ENCODE measurements at regions not wholly inside any gene's neighbourhood (a gene's known extent, or its start where the extent isn't known, plus 50 kb on each side); places are given as distances from the start of the nearest gene placed in this dataset.

GRCh38 chr5:72695659-72696058, 120.8 kb upstream of the TNPO1 start:
- Histone ChIP-seq H3K18ac (ENCODE audit: insufficient read length, low read depth, low read length) (no peak overlapping the region), H2AFZ (ENCODE audit: low read length) (no peak overlapping the region), H3K27ac (ENCODE audit: insufficient read length, low read depth, low read length) (no peak overlapping the region), H3K4me1 (ENCODE audit: insufficient read depth, low read length) (no peaks in the 10 kb centered on the region), H3T11ph (ENCODE audit: low read length) (no peak overlapping the region), H3K9ac (ENCODE audit: extremely low read depth, insufficient read length, low read length) (no peak overlapping the region), H3K4me2 (ENCODE audit: insufficient read depth, insufficient read length, low read length) (no peak overlapping the region), H3K14ac (ENCODE audit: insufficient read depth, low read length) (no peak overlapping the region), H3K23ac (ENCODE audit: insufficient read length, low read depth, low read length) (no peak overlapping the region), H3K23me2 (ENCODE audit: insufficient read length, low read depth, low read length, poor library complexity, severe bottlenecking) (no peaks in the 10 kb centered on the region), H4K8ac (replicated peaks; ENCODE audit: insufficient read length, low read depth, low read length) (no peak overlapping the region), H3K9me3 (ENCODE audit: control insufficient read depth, low read depth, low read length) (no peaks in the 10 kb centered on the region), H4K5ac (ENCODE audit: insufficient read length, low read depth, low read length) (no peak overlapping the region), H2BK5ac (ENCODE audit: insufficient read length, low read length) (no peak overlapping the region), H4K91ac (ENCODE audit: insufficient read length, low read depth, low read length) (no peak overlapping the region), H2BK120ac (ENCODE audit: low read depth, low read length, poor library complexity, severe bottlenecking) (no peak overlapping the region), H2BK12ac (ENCODE audit: insufficient read length, low read depth, low read length) (no peak overlapping the region), H2BK15ac (ENCODE audit: low read depth, low read length) (no peak overlapping the region), H3K4ac (ENCODE audit: low read depth, low read length) (no peak overlapping the region), H3K27me3 (ENCODE audit: insufficient read depth, low read length) (no peaks in the 10 kb centered on the region), H4K20me1 (ENCODE audit: control insufficient read depth, insufficient read depth, insufficient read length) (no peaks in the 10 kb centered on the region), H3K79me1 (ENCODE audit: insufficient read depth, low read depth, low read length, poor library complexity, severe bottlenecking) (no peaks in the 10 kb centered on the region), H2BK20ac (ENCODE audit: low read depth, low read length, poor library complexity, severe bottlenecking) (no peak overlapping the region), H2AK5ac (ENCODE audit: insufficient read length, low read length) (no peak overlapping the region), H3K79me2 (ENCODE audit: insufficient read depth, low read length) (no peaks in the 10 kb centered on the region), H3K56ac (ENCODE audit: insufficient read length, low read depth, low read length) (no peak overlapping the region)
- Mint-ChIP-seq H3K4me3 (no peak overlapping the region), H3K27me3 (ENCODE audit: low read depth) (peaks cover 4% of the 10 kb centered on the region), H3K36me3 (ENCODE audit: insufficient read depth in 1 of 3, low read depth in 3 of 3) (no peaks in the 10 kb centered on the region), H3K9me3 (no peaks in the 10 kb centered on the region), H3K27ac (no peak overlapping the region), H3K4me1 (no peaks in the 10 kb centered on the region)
- TF ChIP-seq CTCF (conservative IDR thresholded peaks at IDR 0.05), result no peak
- no peak for DNase-seq

All from H9 (cell line).